Endothelial cell of umbilical vein (primary cell): ENCODE measurements at regions not wholly inside any gene's neighbourhood (a gene's known extent, or its start where the extent isn't known, plus 50 kb on each side); places are given as distances from the start of the nearest gene placed in this dataset.

Experiments used
- BruUV-seq: library from RNA; stranded (reverse); fragments of 400-500 nt; replicated peaks from 2 replicates; lab custom pipeline; 2021; lab: Mats Ljungman, UMichigan
- CTCF ChIA-PET: fragments of 300-600, 350-600 bp; sonication (Branson Sonifier 250); formaldehyde crosslinking; loops from one replicate; lab custom pipeline; 2021; ENCODE audit warnings: antibody characterized with exemption, inconsistent platforms; lab: Charles Lee
- POLR2A ChIA-PET: fragments of 300-600, 350-600 bp; sonication (Branson Sonifier 250); formaldehyde crosslinking; loops from one replicate; lab custom pipeline; 2021; ENCODE audit warnings: antibody characterized with exemption, inconsistent platforms; lab: Charles Lee
- DNase-seq: peaks from one replicate; pipeline ENCODE4 v3.0.0-alpha.2; 2011; ENCODE audit warnings: low read depth, low spot score
- FAIRE-seq: peaks from 2 replicates; lab custom pipeline; 2011; peaks lifted over from hg19 to GRCh38; lab: Jason Lieb, UNC
- H2AFZ ChIP-seq: 2 replicates; pipeline ENCODE4 v1.6.0; 2012; ENCODE audit warnings: low read depth, low read length, control low read depth, inconsistent platforms
- H3K27ac ChIP-seq: 2 replicates; pipeline ENCODE4 v1.5.1; 2011; ENCODE audit warnings: low read depth, mild to moderate bottlenecking, control low read depth, low read length, moderate library complexity; ENCODE audit not compliant: insufficient read depth
- H3K27me3 ChIP-seq, 2 experiments: 2 replicates each; pipeline versions ENCODE4 v1.6.0 to v1.6.1; 2011; ENCODE audit warnings: low read length in 2 of 2, mixed read lengths in 1 of 2; ENCODE audit not compliant: control insufficient read depth in 2 of 2, insufficient read depth in 2 of 2
- H3K36me3 ChIP-seq, 2 experiments: 2 replicates in 1 of 2; 3 replicates in 1 of 2; pipeline ENCODE4 v1.5.1; 2011; ENCODE audit warnings: low read length in 2 of 2, mild to moderate bottlenecking in 1 of 2, moderate library complexity in 1 of 2; ENCODE audit not compliant: control insufficient read depth in 2 of 2, insufficient read depth in 2 of 2; ENCODE audit errors: extremely low read depth in 1 of 2
- H3K4me1 ChIP-seq: 3 replicates; pipeline ENCODE4 v1.5.1; 2011; ENCODE audit warnings: mild to moderate bottlenecking, low read length; ENCODE audit not compliant: control insufficient read depth, insufficient read depth; ENCODE audit errors: extremely low read depth
- H3K4me2 ChIP-seq: 2 replicates; pipeline ENCODE4 v1.6.1; 2011; ENCODE audit warnings: low read length, control low read depth, mixed read lengths; ENCODE audit not compliant: insufficient read depth
- H3K4me3 ChIP-seq, 3 experiments: fragments of 200-600 bp in 1 of 3; sonication (generic), shearing (Covaris generic) in 1 of 3; replicated peaks in 1 of 3; 2 replicates each; pipeline ENCODE4 v1.5.1; 2011 to 2016; ENCODE audit warnings: control low read depth in 3 of 3, low read length in 3 of 3, mild to moderate bottlenecking in 2 of 3, inconsistent platforms in 1 of 3, low read depth in 1 of 3, moderate library complexity in 1 of 3; ENCODE audit not compliant: insufficient read depth in 1 of 3
- H3K79me2 ChIP-seq: 2 replicates; pipeline ENCODE4 v1.6.0; 2012; ENCODE audit warnings: low read length, inconsistent platforms; ENCODE audit not compliant: control insufficient read depth, insufficient read depth
- H3K9ac ChIP-seq: replicated peaks from 2 replicates; pipeline ENCODE3; 2011; ENCODE audit warnings: low read length, control low read depth; ENCODE audit not compliant: insufficient read depth; ENCODE audit errors: extremely low read depth
- H3K9me1 ChIP-seq: replicated peaks from 3 replicates; pipeline ENCODE4 v1.6.0; 2011; ENCODE audit warnings: mild to moderate bottlenecking, low read length; ENCODE audit not compliant: control insufficient read depth, insufficient read depth; ENCODE audit errors: extremely low read depth
- H3K9me3 ChIP-seq: replicated peaks from 2 replicates; pipeline ENCODE4 v1.5.1; 2012; ENCODE audit warnings: low read length, inconsistent platforms; ENCODE audit not compliant: control insufficient read depth, insufficient read depth
- H4K20me1 ChIP-seq: replicated peaks from 2 replicates; pipeline ENCODE3; 2011; ENCODE audit warnings: mild to moderate bottlenecking, low read length; ENCODE audit not compliant: control insufficient read depth, insufficient read depth; ENCODE audit errors: extremely low read depth
- EZH2 ChIP-seq: IDR thresholded peaks from 2 replicates; pipeline ENCODE4 v1.6.1; 2012; ENCODE audit warnings: borderline replicate concordance, low read depth, mild to moderate bottlenecking, moderate library complexity, low read length, inconsistent platforms; ENCODE audit not compliant: severe bottlenecking
- FOS ChIP-seq: IDR thresholded peaks from 2 replicates; pipeline ENCODE4 v1.6.1; 2011; ENCODE audit warnings: mild to moderate bottlenecking, low read length, moderate library complexity, borderline replicate concordance; ENCODE audit not compliant: insufficient read depth
- GATA2 ChIP-seq: IDR thresholded peaks from 2 replicates; pipeline ENCODE4 v1.7.0; 2011; ENCODE audit warnings: low read depth, mild to moderate bottlenecking, moderate library complexity, mixed read lengths, low read length; ENCODE audit not compliant: insufficient read length, insufficient read depth
- JUN ChIP-seq: IDR thresholded peaks from 2 replicates; pipeline ENCODE4 v1.6.1; 2011; ENCODE audit warnings: borderline replicate concordance, low read depth; ENCODE audit not compliant: insufficient read length, insufficient read depth
- MYC ChIP-seq: IDR thresholded peaks from one replicate; pipeline ENCODE4 v1.6.1; 2011; ENCODE audit warnings: mild to moderate bottlenecking, low read depth, low read length
- POLR2A ChIP-seq: IDR thresholded peaks from 2 replicates; pipeline ENCODE4 v1.6.1; 2012; ENCODE audit warnings: low read depth, mild to moderate bottlenecking, control low read depth, low read length
- POLR2AphosphoS5 ChIP-seq: IDR thresholded peaks from 2 replicates; pipeline ENCODE4 v1.6.1; 2012; ENCODE audit warnings: low read depth, mild to moderate bottlenecking, control low read depth, low read length, moderate library complexity; ENCODE audit not compliant: insufficient read depth
- dilution Hi-C: fragments of 300-500 bp; cut with MboI; formaldehyde crosslinking; loops from one replicate; pipeline ENCODE4 v1.15.0; 2019; ENCODE audit warnings: low sequenced_read_pairs; ENCODE audit not compliant: extremely low pct_ligation_motif_present
- intact Hi-C: fragments of 100-400 bp; cut with micrococcal nuclease; formaldehyde crosslinking; loops from one replicate; pipeline ENCODE4 v1.10.0; 2022
- TF ChIP-seq, protein P1 (sequence below), 2 donors: IDR thresholded peaks; 1 replicate in 1 of 2; 2 replicates in 1 of 2; pipeline ENCODE4 v1.5.1; 2011; ENCODE audit warnings: low read length in 2 of 2, mild to moderate bottlenecking in 2 of 2, moderate library complexity in 2 of 2, control low read depth in 1 of 2, inconsistent platforms in 1 of 2, low read depth in 1 of 2; ENCODE audit not compliant: insufficient read depth in 1 of 2; ENCODE audit errors: extremely low read depth in 1 of 2
- TF ChIP-seq, protein P2 (sequence below): IDR thresholded peaks from 2 replicates; pipeline ENCODE4 v1.6.1; 2011; ENCODE audit not compliant: insufficient read depth, insufficient read length

DNA sequence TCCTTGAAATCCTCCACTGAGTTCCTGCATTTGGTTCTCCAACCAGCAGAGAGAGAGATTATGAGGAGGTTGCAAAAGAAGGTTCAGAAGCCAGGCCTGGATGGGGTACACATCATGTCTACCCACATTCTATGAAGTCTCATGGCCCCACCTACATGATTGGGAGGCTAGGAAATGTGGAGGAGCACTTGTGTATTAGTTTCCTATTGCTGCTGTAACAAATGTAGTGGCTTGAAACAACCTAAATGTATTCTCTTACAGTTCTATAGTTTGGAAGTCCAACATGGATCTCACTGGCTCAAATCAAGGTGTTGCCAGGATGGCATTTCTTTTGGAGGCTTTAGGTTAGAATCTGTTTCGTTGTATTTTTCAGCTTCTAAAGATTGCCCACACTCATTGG is 134.2 kb upstream of the ZNF648 start:
- H3K4me2 ChIP-seq = no peak overlapping the region
- H3K27me3 ChIP-seq = no peaks in the 10 kb centered on the region
- no peaks in the 10 kb centered on the region for H3K79me2 ChIP-seq
- no peaks in the 10 kb centered on the region for H3K9me1 ChIP-seq
- no peak overlapping the region for H2AFZ ChIP-seq
- POLR2A ChIA-PET = no interaction called here
- no peaks in the 10 kb centered on the region for H3K36me3 ChIP-seq
- CTCF ChIA-PET = no interaction called here
- FAIRE-seq = no peak
- H4K20me1 ChIP-seq = no peaks in the 10 kb centered on the region
- BruUV-seq = no TSS peak
- H3K9me3 ChIP-seq = no peaks in the 10 kb centered on the region
- no peak overlapping the region for H3K9ac ChIP-seq
- no peak overlapping the region for H3K4me3 ChIP-seq
- intact Hi-C loops = no loop called here
- no peak for DNase-seq
- no peaks in the 10 kb centered on the region for H3K4me1 ChIP-seq
- TF ChIP-seq MYC = no peak
- H3K27ac ChIP-seq = no peak overlapping the region
- dilution Hi-C loops = no loop called here

DNA sequence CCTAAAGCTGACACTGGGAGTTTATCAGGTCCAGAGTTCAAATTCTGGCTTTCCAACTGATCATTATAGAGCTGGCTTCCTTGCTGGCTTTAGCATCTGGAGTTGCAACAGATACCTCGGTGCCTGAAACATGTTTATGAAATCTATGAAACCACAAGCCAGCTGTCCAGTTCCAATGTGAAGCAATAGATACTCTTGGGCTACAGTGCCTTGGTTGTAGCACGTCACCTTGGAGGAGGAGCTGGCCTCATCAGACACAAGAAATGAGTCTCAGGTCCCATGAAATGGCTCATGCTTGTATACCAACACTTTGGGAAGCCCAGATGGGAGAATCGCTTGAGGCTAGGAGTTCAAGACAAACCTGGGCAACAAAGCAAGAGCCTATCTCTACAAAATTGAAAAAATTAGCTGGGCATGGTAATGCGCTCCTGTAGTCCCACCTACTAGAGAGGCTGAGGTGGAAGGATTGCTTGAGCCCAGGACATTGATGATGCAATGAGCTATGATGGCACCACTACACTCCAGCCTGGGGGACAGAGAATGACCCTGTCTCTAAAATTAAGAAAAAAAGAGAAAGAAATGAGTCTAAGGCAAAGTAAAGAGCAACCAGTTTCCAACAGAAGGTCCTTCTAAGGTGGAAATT is 132.5 kb upstream of the ZNF648 start:
- ChIA-PET CTCF (interaction anchor here (1.1 kb wide), 1 partner anchor 52 kb away, joined by 4 read pairs; no protein-coding TSS in a partner anchor), POLR2A (no interaction called here)
- Histone ChIP-seq H3K4me3 (no peak overlapping the region), H3K79me2 (no peaks in the 10 kb centered on the region), H3K9me3 (no peaks in the 10 kb centered on the region), H2AFZ (no peak overlapping the region), H3K4me1 (no peaks in the 10 kb centered on the region), H3K27ac (no peak overlapping the region), H3K9me1 (no peaks in the 10 kb centered on the region), H4K20me1 (no peaks in the 10 kb centered on the region), H3K36me3 (no peaks in the 10 kb centered on the region), H3K27me3 (no peaks in the 10 kb centered on the region), H3K4me2 (no peak overlapping the region), H3K9ac (no peak overlapping the region)
- TF ChIP-seq JUN = no peak
- TF ChIP-seq, protein P1, sequence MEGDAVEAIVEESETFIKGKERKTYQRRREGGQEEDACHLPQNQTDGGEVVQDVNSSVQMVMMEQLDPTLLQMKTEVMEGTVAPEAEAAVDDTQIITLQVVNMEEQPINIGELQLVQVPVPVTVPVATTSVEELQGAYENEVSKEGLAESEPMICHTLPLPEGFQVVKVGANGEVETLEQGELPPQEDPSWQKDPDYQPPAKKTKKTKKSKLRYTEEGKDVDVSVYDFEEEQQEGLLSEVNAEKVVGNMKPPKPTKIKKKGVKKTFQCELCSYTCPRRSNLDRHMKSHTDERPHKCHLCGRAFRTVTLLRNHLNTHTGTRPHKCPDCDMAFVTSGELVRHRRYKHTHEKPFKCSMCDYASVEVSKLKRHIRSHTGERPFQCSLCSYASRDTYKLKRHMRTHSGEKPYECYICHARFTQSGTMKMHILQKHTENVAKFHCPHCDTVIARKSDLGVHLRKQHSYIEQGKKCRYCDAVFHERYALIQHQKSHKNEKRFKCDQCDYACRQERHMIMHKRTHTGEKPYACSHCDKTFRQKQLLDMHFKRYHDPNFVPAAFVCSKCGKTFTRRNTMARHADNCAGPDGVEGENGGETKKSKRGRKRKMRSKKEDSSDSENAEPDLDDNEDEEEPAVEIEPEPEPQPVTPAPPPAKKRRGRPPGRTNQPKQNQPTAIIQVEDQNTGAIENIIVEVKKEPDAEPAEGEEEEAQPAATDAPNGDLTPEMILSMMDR (IDR thresholded peaks at IDR 0.05; ENCODE audit: extremely low read depth in 1 of 2, insufficient read depth in 1 of 2, low read depth in 1 of 2, low read length in 2 of 2) = no peak
- no peak for TF ChIP-seq MYC
- no peak for TF ChIP-seq EZH2
- TF ChIP-seq, protein P2, sequence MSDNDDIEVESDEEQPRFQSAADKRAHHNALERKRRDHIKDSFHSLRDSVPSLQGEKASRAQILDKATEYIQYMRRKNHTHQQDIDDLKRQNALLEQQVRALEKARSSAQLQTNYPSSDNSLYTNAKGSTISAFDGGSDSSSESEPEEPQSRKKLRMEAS = no peak
- no peak for TF ChIP-seq FOS
- TF ChIP-seq POLR2A = no peak
- TF ChIP-seq GATA2 = no peak
- no peak for TF ChIP-seq POLR2AphosphoS5
- DNase-seq (no peak), FAIRE-seq (no peak)
- intact Hi-C loops = no loop called here
- no TSS peak for BruUV-seq
- dilution Hi-C loops = no loop called here
